NOMO-1 (cell line): ENCODE measurements at regions not wholly inside any gene's neighbourhood (a gene's known extent, or its start where the extent isn't known, plus 50 kb on each side); places are given as distances from the start of the nearest gene placed in this dataset.

ENCODE experiments used
- DNase-seq, 2 experiments: peaks; one replicate each; lab custom pipeline; 2025; ENCODE audit not compliant: unreplicated experiment in 2 of 2; lab: John Stamatoyannopoulos, UW

DNA sequence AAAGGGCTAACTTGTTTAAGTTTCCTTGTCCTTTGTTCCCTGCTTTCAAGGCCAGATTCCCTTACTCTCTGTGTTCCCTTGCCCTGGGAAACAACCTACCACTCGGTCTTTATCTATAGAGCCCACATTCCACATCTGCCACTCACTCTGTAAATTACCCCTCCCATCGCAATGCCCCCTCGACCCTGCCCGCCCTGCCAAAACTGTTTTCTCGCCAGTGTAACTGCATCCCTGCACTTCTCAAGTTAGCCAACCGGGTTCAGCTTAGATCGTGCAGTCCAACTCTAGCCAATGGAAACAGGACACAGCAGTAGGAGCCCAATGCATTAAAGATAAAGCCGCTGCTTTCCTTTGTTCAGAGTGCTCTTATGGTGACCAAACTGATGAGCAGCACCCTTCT is 263.6 kb downstream of the TBL1XR1 start:
- DNase-seq, result no peak

DNA sequence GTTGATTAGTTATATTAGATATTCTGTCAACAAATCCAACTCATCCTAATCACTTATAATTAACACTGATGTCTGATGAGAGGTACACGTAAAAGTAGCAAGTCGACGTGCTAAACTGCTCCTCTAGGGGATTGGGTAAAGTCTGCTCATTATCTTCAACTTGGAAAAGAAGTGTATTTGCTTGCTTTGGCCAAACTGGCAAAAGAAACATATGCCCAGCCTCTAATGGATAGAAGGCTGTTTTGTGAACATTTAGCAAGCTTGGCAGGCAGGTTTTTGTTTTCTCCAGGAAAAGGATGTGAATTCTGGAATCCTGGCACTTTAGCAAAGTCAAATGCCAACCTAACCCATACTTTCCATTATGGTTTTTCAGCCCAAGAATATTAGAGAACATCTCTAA is 264.8 kb downstream of the TBL1XR1 start:
- no peak for DNase-seq

DNA sequence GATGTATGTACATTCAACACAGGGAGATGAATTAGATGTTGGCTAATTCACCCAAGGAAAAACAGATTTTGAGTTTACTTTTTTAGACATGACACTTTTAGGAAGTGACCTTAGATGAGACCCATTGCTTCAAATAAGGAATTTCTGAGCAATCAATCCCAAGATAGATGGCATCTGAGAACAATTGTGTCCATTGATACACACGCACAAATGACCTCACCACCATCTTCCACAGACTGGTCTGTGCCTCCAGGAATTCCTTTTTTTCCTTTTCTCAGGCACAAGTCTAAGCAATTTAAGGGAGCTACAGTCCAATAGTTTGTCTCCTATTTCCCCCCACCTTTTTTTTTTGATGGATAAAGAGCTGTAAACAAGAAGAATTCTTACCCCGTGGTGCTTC is 265.3 kb downstream of the TBL1XR1 start:
- no peak for DNase-seq

DNA sequence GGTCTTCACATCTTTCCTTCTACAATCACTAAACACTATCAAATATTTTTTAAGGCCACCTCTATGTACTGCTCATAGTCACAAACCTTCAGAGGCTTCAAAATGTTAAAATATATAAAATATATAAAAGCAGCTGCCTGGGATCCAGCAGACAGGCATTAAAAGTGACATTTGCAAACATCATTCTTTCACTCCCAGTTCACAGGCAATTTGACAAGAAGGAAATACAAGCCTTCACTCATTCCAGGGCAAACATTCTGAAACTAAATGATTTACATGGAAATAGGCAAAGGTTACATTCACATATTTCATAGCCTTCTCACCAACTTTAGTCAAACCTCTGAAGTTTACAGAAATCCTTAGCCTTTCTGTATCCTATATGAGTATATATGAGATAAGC is 266.3 kb downstream of the TBL1XR1 start:
- DNase-seq, result no peak

DNA sequence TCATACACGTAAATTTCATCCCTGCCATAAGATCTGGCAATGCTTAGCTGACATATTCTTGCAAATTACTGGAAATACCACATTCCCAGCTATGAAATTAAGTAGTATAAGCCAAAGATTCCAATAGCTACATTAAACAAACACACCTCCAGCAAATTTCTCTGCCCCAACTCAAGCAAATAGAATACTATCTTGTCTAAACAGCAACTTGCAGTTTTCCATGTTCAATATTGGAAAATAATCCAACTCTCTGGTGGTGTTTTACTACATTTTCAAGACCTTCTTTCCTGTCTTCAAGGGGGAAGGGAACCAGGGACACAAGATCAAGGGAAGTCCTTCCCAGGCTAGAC is 268.7 kb downstream of the TBL1XR1 start:
- DNase-seq, result no peak

DNA sequence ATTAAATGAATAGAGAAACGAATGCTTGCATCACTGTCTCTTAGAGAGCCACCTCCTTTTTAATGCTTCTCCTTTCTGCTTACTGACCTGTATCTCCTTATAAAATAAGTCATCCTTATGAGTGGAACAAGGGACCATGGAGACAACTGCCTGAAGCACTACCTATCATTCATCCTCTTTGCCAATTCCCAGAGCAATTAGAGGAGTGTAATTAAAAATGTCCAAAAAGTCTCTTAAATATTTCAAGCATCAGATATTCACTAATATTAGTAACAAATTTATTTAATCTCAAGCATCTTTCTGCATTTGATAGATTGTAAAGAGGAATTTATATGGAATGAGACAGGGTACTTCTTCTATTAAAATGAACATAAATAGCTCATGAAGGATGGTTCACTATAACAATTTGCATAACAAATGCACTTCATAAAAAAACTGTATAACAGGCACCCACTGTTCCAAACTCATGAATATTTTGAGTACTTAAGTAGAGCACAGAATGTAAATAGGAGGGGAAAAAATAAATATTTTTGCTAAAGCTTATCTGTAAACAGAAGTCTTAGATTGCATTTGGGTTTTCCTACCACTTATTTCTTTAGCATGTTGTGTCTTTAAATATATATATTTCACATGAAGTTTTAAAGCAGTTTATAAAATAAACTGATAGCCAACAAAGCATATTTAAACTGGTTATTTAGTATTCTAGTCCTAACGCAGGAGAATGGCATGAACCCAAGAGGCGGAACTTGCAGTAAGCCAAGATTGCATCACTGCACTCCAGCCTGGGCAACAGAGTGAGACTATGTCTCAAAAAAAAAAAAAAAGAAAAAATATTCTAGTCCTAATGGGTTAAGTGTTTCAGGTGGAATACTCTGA is 269.3 kb downstream of the TBL1XR1 start:
- DNase-seq, result no peak

DNA sequence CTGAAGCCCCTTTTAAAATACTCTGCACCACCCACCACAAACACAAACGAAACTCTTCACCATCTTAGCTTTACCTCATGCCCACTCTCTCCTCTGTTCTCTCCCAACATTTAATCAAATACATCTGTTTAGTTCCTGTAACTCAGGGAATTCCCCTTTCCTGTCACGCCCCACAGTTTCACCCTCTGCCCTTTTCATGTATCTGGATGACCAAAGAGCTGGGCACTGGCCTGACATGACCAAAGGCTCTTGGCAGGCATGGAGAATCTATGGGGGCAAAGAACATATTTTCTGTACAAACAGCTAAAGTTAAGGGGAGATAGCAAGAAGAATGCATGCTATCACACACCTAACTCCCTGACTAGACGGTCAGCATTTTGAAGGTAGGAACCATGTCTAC is 270.0 kb downstream of the TBL1XR1 start:
- no peak for DNase-seq

DNA sequence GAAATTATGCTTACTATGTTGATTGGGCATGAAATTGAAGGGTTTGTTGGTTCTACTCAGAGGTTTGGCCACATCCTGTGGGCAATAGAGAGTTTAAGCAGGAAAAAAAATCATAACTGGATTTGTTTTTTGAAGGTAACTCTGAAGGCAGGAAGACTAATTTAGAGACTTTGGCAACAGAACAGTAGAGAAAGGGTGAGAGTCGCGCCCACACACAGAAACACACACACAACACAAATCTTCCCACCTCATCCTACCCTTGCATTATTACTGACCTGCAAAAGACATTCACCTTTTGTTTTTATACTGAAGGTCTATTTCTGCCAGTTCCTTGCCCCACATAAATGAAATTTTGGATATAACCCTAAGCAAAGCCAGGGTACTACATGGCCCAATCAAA is 270.6 kb downstream of the TBL1XR1 start:
- DNase-seq, result no peak

DNA sequence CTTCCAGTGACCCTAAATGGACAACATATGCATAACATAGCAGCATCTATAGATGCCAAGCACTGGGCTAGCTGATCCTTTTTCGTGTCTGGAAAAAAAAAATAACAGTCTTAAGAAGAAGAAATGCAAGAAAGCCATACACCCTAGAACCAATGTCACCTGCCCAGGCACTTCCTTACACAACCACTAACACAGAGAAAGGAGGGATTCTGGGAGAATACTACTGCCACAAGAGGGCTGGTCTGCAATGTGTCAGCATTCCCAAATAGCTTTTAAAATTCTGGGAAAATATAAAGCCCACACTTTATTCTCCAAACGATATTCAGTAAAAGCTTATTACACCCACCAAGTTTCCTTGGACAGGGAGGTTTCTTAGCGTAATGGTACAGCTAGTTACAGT is 271.2 kb downstream of the TBL1XR1 start:
- no peak for DNase-seq

DNA sequence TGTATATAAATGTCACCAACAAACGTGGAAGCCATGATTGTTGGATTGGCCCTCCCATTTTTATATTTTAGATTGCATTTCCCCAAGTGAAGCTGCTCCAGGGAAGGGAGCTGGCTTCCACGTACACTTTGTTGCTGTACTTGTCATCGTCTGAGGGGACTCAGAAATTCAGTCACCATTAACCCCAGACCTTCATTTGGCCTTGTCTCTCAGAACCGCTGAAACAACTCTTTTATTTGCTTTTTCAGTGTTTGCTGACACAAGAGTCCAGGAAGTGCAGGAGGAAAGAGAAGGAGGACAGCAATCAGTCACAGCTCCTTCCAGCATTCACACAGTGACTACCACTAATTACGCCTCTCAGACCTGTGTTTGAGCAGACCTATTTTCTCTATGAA is 276.5 kb downstream of the TBL1XR1 start:
- DNase-seq, result no peak

DNA sequence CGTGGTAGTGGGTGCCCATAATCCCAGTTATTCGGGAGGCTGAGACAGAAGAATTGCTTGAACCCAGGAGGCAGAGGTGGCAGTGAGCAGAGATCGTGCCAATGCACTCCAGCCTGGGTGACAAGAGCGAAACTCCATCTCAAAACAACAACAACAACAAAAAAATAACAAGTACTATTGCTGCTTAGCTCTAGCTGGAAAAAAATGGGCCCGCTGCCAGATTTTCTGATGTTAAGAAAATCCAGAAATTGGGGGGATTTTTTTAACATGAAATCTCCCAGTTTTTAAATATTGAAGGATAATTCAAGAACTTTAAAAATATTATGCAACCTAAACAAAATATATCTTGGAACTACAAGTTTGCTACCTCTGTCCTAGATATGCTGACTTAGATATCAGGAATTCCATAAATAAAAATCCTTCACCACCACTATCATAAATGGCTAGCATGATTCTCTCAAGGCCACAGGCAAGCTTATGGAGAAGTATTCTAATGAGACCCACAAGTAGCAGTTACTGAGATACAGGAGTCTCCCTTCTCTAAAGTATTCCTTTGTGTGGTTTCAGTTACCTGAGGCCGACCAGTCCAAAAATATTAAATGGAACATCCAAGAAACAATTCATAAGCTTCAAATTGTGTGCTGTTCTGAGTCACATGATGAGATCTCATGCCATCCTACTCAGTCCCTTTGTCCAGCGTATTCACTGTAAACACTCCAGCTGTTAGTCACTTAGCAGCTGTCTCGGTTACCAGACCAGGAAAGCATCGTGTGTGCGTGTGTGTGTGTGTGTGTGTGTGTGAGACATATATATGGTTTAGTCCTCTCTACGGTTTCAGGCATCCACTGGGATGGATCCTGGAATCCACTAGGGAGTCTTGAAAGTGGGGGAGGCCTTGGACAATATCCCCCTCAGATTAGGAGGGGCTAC is 277.2 kb downstream of the TBL1XR1 start:
- no peak for DNase-seq

DNA sequence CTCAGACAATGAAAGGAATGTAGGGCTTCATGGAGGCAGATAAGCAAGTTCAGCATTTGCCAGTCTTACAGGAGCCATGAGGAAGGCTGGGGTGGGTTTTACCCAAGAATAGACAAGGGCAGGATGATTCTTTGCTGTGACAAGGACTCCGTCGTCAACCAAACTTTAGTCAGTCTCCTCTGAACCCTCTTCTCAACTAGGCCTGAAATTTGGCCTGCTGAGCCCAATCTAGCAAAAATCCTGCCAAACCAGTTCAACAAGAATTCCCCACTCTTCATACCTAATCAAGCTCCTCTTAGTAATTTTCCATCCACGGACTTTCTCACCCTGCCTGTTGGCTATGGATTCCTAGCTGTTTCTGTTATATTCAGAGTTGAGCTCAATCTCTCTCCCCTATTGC is 280.5 kb downstream of the TBL1XR1 start:
- no peak for DNase-seq

DNA sequence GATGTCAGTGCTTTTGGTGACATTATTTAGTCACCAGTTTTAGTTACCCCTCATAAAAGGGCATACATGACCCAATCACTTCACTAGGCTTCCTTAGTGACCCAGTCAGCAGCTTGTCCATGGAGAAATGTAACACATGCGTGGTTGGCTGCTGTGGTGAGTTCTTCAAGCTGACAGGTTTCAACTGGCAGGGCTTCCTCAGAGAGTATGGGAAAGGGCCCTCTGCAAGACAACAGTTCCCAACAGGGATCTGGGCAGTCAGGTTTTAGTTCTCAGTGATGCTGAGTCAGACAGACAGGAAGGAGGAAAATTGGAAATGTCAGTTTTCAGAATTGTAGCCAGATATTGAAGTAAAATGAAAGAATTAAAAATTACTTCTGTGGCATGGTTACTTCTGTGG is 282.5 kb downstream of the TBL1XR1 start:
- DNase-seq, result no peak

DNA sequence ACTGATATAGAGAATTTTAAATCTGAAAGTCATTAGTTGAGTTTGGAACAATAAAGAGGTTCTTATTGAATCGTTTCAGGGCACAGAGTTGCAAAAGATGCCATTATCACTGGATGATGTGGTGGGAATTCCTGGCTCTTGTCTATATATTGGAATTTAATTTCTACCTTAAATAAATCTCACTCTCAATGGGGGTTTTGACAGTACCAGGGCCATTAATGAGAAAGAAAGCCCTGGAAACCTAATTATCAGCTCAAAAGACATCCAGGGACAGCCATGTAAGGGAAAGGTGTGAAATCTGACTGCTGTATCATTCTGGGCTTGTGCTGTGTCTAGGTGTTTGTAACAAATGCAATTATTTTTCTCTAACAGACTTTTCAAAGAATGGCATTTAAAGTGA is 285.7 kb downstream of the TBL1XR1 start:
- no peak for DNase-seq

DNA sequence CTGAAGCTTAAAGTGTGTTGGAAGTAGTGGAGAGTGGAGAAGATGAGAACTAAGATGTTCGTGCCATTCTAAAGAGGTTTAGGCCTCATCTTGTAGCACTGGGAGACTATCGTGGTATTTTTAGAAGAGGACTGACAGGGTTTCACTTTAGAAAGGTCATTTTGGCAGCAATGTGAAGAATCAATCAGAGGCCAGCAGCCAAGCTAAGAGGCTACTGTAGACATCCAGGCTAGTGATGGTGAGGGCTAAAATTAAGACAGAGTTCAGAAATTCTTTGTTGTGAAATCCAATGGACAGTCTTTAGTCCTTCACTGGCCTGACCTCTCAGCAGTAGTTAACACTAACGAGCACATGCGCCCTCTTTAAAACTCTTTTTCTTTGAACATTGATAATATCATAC is 288.2 kb downstream of the TBL1XR1 start:
- DNase-seq, result no peak

DNA sequence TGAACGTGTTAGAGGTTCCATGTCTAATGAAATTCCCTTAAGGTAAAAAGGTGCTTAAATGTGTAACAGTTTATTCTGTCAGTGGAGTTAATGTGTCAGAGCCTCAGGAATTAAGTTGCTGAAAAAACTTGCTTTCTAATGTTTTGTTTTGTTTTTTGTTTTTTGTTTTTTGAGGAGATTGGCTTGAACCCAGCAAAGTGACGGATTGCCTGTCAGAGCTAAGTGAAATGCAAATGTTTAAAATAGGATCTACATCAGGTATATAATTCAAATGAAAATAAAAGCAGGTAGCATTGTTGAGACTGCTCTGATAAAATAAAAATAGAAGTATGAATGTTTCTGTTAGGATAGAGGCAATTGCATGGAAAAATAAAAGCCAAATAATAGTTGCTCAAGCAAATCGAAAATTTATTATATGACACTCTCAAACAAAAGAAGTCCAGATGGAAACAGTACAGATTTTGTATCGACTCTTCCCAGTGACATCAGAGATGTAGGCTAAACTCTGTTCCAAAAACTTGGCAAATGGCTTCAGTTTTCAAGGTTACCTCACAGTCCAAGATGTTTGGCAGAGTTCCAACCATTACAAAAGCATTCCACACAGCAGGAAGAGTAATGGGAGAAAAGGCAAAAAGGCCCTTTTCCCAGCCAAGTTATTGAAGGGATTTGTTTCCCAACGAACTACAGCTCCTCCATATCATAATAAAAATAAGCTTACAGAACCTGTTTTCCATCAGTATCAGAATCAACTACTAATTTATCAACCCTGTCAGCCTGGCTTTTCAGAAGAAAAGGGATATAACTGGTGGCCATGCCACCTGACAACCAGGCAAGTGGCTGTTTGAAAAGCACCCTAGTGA is 291.0 kb downstream of the TBL1XR1 start:
- no peak for DNase-seq

DNA sequence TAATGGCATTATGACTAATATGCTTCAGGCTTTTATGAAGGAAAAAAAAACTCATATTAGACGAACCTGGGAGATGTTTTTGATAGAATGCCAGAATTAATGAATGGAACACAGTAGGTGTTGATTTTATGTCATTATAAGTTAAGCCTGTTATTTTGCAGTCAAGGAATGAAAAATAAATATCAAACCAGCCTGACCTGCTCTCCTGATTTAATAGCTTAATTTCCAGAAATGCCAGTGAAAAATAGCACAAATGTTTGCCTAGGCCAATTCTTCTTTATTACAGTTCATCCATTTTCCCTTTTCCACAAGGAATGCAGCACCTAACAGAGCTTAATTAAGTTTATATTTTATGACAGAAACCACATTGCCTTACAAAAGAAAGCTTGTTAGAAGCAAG is 292.0 kb downstream of the TBL1XR1 start:
- no peak for DNase-seq

DNA sequence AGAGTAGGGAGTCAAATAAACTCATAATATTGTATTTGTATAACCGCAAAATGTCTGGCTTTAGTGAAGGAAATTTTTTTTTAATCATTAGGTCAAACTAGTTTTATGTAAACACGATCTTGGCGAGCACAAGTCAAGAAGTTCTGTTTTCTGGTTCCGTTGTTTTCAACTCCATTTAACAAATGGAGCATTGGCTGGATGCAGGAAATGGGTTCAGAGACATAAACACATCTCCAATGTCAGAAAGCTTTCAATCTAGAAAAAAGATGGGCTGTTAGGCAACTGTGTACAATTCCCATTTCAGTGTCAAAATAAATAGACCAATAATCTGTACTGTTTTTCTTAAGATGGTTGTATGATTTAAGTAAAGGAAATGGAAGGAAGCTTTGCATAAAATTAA is 292.8 kb downstream of the TBL1XR1 start:
- no peak for DNase-seq

DNA sequence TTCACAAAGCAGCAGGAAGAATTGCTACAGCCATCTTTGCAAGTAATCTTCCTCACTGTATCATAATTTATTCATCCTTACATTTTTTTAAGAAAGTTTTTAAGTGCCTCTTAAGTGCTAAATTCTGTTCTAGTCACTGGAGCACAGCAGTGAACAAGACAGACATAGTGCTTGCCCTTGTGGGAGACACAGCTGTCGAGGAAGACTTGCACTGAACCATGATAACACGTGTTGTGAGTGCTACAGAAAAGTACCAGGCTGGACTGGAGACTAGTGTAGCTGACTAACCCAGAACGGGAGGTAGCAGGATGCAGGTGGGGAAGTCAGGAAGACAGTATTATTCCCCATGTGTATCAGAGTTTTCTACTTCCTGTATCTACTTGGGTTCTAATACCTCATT is 300.6 kb downstream of the TBL1XR1 start:
- DNase-seq, result no peak

DNA sequence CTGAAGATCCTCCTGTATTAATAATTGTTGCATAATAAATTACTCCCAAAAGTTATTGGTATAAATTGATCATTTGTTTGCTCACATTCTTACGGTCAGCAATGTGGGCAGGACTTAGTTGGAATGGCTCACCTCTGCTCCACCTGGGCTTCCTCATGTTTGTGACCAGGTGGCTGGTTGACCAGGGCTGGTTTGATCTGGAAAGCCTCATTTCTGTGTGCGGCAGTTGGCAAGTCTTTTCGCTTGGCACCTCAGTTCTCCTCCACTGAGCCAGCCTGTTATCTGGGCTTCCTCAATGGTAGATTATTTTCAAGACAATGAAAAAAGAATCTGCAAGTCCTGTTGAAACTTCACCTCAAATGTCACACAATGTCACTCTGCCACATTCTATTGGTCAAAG is 301.1 kb downstream of the TBL1XR1 start:
- DNase-seq, result no peak

DNA sequence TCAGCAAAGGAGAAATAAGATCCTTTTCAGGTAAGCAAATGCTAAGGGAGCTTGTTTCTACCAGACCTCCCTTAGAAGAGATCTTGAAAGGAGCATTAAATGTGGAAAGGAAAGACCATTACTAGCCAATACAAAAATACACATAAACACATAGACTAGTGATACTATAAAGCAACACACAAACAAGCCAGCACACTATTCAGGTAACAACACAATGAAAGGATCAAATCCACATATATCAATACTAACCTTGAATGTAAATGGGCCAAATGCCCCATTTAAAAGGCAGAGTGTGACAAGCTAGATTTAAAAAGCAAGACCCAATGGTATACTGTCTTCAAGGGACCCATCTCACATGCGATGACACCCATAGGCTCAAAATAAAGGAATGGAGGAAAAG is 317.6 kb downstream of the TBL1XR1 start:
- DNase-seq, result no peak
